ACC112 (cell line): ENCODE measurements at regions not wholly inside any gene's neighbourhood (a gene's known extent, or its start where the extent isn't known, plus 50 kb on each side); places are given as distances from the start of the nearest gene placed in this dataset.
"Not testable (repeated sequence)": the region's sequence is repeated elsewhere in the genome, so short reads cannot be mapped to it uniquely, and the experiment has no call there.

Experiments
- H2AFZ ChIP-seq: fragments of 200-600 bp; sonication (generic); one replicate; pipeline ENCODE4 v1.6.0; 2017; ENCODE audit warnings: antibody characterized with exemption, low read length; ENCODE audit not compliant: unreplicated experiment
- H3K27ac ChIP-seq: fragments of 200-600 bp; sonication (generic); 2 replicates; pipeline ENCODE4 v1.5.1; 2014; ENCODE audit warnings: low read depth, mild to moderate bottlenecking, antibody characterized with exemption, low read length, moderate library complexity
- H3K27me3 ChIP-seq: fragments of 200-600 bp; sonication (generic); 2 replicates; pipeline ENCODE4 v1.6.1; 2014; ENCODE audit warnings: mild to moderate bottlenecking, antibody characterized with exemption, low read length, moderate library complexity, mixed read lengths; ENCODE audit not compliant: insufficient read depth
- H3K36me3 ChIP-seq: fragments of 200-600 bp; sonication (generic); 2 replicates; pipeline ENCODE4 v1.6.1; 2016; ENCODE audit warnings: mild to moderate bottlenecking, antibody characterized with exemption, low read length, moderate library complexity, mixed read lengths; ENCODE audit not compliant: insufficient read depth
- H3K4me1 ChIP-seq: fragments of 200-600 bp; sonication (generic); one replicate; pipeline ENCODE4 v1.6.1; 2016; ENCODE audit warnings: low read length, mixed read lengths; ENCODE audit not compliant: insufficient read depth, unreplicated experiment, control insufficient read depth
- H3K4me3 ChIP-seq: fragments of 200-600 bp; sonication (generic); 2 replicates; pipeline ENCODE4 v1.5.1; 2014; ENCODE audit warnings: mild to moderate bottlenecking, low read depth, low read length
- H3K79me2 ChIP-seq: fragments of 200-600 bp; sonication (generic); one replicate; pipeline ENCODE4 v1.6.0; 2016; ENCODE audit warnings: low read length; ENCODE audit not compliant: control insufficient read depth, unreplicated experiment, insufficient read depth

- H3K27me3 ChIP-seq: no peaks in the 10 kb centered on the region
- no peak overlapping the region for H2AFZ ChIP-seq
- no peak overlapping the region for H3K4me3 ChIP-seq
- H3K79me2 ChIP-seq: no peaks in the 10 kb centered on the region
- peaks cover 7% of the 10 kb centered on the region for H3K4me1 ChIP-seq
- H3K36me3 ChIP-seq: no peaks in the 10 kb centered on the region
- no peak overlapping the region for H3K27ac ChIP-seq
Measured at GRCh38 chr7:119974972-119975371, 298.0 kb upstream of the KCND2 start.

DNA sequence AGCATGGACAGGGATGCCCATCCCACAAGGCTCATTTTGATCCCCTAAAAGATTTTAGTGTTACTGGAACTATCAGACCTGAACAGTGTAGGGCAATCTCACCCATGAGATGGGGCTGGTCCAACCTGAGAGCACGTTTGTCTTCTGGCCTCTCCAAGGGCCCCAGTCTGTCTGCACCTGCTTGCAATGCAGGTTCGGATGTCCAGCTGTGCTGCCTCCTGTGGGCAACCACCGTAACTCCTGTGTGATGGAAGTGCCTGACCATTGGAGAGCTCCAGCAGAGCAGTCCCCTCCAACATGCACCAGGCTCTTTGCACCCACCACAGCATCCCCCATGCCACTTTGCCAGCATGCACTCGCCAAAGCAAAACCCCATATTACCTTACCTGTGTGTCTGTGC is 290.1 kb upstream of the KCND2 start:
- H3K27me3 ChIP-seq: no peaks in the 10 kb centered on the region
- no peaks in the 10 kb centered on the region for H3K36me3 ChIP-seq
- no peaks in the 10 kb centered on the region for H3K79me2 ChIP-seq
- H3K4me3 ChIP-seq: no peak overlapping the region
- H3K27ac ChIP-seq: no peak overlapping the region
- no peaks in the 10 kb centered on the region for H3K4me1 ChIP-seq
- H2AFZ ChIP-seq: no peak overlapping the region

GRCh38 chr7:119983468-119983867 is 289.5 kb upstream of the KCND2 start:
- Histone ChIP-seq H2AFZ (no peak overlapping the region), H3K27me3 (no peaks in the 10 kb centered on the region), H3K27ac (no peak overlapping the region), H3K4me1 (no peaks in the 10 kb centered on the region), H3K79me2 (no peaks in the 10 kb centered on the region), H3K36me3 (no peaks in the 10 kb centered on the region), H3K4me3 (no peak overlapping the region)

GRCh38 chr7:119984247-119984646 is 288.7 kb upstream of the KCND2 start:
- no peaks in the 10 kb centered on the region for H3K79me2 ChIP-seq
- H3K36me3 ChIP-seq: no peaks in the 10 kb centered on the region
- no peak overlapping the region for H2AFZ ChIP-seq

DNA sequence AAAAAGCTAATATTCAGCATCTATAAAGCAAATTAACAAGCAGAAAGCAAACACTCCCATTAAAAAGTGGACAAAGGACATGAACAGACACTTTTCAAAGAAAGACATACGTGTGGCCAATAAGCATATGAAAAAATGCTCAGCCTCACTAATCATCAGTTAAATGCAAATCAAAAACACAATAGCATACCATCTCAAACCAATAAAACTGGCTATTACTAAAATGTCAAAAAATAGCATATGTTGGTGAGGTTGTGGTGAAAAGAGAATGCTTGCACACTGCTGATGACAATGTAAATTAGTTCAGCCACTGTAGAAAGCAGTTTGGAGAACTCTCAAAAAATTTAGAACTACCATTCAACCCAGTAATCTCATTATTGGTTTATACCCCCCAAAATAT is 284.6 kb upstream of the KCND2 start:
- no peak overlapping the region for H2AFZ ChIP-seq
- no peaks in the 10 kb centered on the region for H3K79me2 ChIP-seq
- H3K27ac ChIP-seq: no peak overlapping the region
- no peaks in the 10 kb centered on the region for H3K4me1 ChIP-seq
- no peak overlapping the region for H3K4me3 ChIP-seq
- H3K27me3 ChIP-seq: no peaks in the 10 kb centered on the region
- no peaks in the 10 kb centered on the region for H3K36me3 ChIP-seq

More at GRCh38 chr7:119984247-119984646, 288.7 kb upstream of the KCND2 start:
- no peaks in the 10 kb centered on the region for H3K4me1 ChIP-seq
- H3K27ac ChIP-seq: no peak overlapping the region
- H3K4me3 ChIP-seq: no peak overlapping the region
- H3K27me3 ChIP-seq: no peaks in the 10 kb centered on the region

DNA sequence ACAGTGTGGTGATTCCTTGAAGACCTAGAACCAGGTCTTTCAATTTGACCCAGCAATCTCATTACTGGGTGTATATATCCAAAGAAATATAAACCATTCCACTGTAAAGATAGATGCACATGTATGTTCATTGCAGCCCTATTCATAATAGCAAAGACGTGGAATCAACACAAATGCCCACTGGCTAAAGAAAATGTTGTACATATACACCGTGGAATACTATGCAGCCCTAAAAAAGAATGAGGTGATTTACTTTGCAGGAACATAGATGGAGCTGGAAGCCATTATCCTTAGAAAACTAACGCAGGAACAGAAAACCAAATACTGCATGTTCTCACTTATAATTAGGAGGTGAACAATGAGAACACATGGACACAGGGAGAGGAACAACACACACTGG is 278.0 kb upstream of the KCND2 start:
- no peak overlapping the region for H3K4me3 ChIP-seq
- H3K4me1 ChIP-seq: no peaks in the 10 kb centered on the region
- no peak overlapping the region for H2AFZ ChIP-seq
- H3K36me3 ChIP-seq: no peaks in the 10 kb centered on the region
- no peak overlapping the region for H3K27ac ChIP-seq
- H3K79me2 ChIP-seq: no peaks in the 10 kb centered on the region
- H3K27me3 ChIP-seq: no peaks in the 10 kb centered on the region

GRCh38 chr7:119996634-119997033 is 276.3 kb upstream of the KCND2 start:
- Histone ChIP-seq H3K27me3 (no peaks in the 10 kb centered on the region), H3K36me3 (no peaks in the 10 kb centered on the region), H3K4me3 (no peak overlapping the region), H3K79me2 (no peaks in the 10 kb centered on the region), H2AFZ (no peak overlapping the region), H3K4me1 (peaks cover 7% of the 10 kb centered on the region), H3K27ac (no peak overlapping the region)

- no peaks in the 10 kb centered on the region for H3K27me3 ChIP-seq
- H3K4me1 ChIP-seq: peaks cover 7% of the 10 kb centered on the region
- H3K27ac ChIP-seq: peak overlapping the region; percentile 32; the same call in 1 of the 2 replicates
Measured at GRCh38 chr7:119999738-120000475, 273.1 kb upstream of the KCND2 start.

GRCh38 chr7:120005720-120006119 is 267.3 kb upstream of the KCND2 start:
- H3K4me1 ChIP-seq: no peaks in the 10 kb centered on the region
- no peaks in the 10 kb centered on the region for H3K36me3 ChIP-seq
- no peak overlapping the region for H3K4me3 ChIP-seq
- H3K27ac ChIP-seq: no peak overlapping the region
- H2AFZ ChIP-seq: no peak overlapping the region
- H3K27me3 ChIP-seq: no peaks in the 10 kb centered on the region
- H3K79me2 ChIP-seq: no peaks in the 10 kb centered on the region

More at GRCh38 chr7:119999738-120000475, 273.1 kb upstream of the KCND2 start:
- Histone ChIP-seq H3K4me3 (no peak overlapping the region), H2AFZ (peak overlapping the region; percentile 47), H3K36me3 (no peaks in the 10 kb centered on the region), H3K79me2 (no peaks in the 10 kb centered on the region)

- H3K4me3 ChIP-seq, H3K36me3 ChIP-seq, H3K4me1 ChIP-seq, H3K27me3 ChIP-seq, H3K79me2 ChIP-seq, H3K27ac ChIP-seq, H2AFZ ChIP-seq: not testable (repeated sequence)
Measured at GRCh38 chr7:120014301-120014700, 258.7 kb upstream of the KCND2 start.

GRCh38 chr7:120014925-120015465 is 258.0 kb upstream of the KCND2 start:
- H3K27ac ChIP-seq: no peak overlapping the region
- H3K4me1 ChIP-seq: no peaks in the 10 kb centered on the region
- H2AFZ ChIP-seq: no peak overlapping the region
- no peak overlapping the region for H3K4me3 ChIP-seq
- no peaks in the 10 kb centered on the region for H3K36me3 ChIP-seq
- H3K27me3 ChIP-seq: no peaks in the 10 kb centered on the region
- H3K79me2 ChIP-seq: no peaks in the 10 kb centered on the region
